Renal cortex interstitium (tissue), 11 donors: ENCODE measurements at regions not wholly inside any gene's neighbourhood (a gene's known extent, or its start where the extent isn't known, plus 50 kb on each side); places are given as distances from the start of the nearest gene placed in this dataset.
"Not testable (repeated sequence)": the region's sequence is repeated elsewhere in the genome, so short reads cannot be mapped to it uniquely, and the experiment has no call there.

Source experiments
- DNase-seq, 11 donors: peaks; one replicate each; pipeline ENCODE4 v3.0.0-alpha.2; 2013; ENCODE audit warnings: low read depth in 9 of 11, low spot score in 4 of 11; ENCODE audit errors: extremely low read depth in 1 of 11

DNA sequence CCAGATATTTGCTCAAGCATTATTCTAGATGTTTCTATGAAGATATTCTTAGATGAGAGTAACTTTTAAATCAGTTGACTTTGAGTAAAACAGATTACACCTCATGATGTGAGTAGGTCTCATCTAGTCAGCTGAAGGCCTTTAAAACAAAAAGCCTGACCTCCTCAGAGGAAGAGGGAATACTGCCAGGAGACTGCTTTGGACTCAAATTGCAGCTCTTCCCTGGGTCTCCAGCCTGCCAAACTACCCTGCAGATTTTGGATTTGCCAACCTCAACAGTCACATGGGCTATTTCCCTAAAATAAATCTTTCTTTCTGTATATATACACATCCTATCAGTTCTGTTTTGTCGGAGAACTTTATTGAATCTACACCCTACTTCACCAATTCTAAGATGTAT is 182.5 kb upstream of the TENT5A start:
- no peak for DNase-seq

DNA sequence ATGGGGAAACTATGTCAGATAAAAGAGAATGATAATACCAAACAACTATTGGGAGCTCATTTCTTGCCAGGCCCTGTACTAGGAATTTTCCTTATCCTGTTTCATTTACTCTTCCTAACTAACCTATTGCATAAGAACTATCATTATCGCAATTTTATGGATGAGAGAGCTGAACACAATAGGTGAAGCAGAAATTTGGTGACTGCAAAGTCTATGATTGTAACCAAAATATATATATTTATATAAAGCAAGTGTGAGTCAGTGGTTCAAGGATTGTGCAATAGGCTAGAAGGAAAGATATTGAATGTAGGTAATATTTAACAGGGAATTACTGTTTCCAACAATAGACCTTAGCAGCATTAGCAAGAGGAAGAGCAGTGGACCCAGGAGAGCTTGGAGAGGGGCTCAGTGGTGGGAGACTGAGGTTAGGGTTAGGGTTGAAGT is 181.1 kb upstream of the TENT5A start:
- DNase-seq = no peak

DNA sequence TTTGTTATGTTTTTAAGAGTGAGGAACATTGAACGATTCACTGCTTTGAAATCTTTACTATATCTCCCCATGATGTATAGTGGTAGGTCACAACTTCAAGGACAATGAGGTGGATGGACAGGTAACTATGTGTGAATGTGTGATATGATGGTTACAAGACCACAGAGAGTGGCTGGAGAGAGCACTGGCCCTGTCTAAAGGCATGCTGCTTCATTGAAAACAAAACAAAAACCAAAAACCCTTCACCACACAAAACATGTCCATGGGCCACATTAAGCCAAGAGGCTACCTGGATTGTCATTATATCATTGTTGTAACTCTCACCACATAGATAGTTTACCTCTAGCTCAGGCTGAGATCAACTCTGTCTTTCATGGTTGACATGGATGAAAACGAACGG is 180.6 kb upstream of the TENT5A start:
- no peak for DNase-seq

DNA sequence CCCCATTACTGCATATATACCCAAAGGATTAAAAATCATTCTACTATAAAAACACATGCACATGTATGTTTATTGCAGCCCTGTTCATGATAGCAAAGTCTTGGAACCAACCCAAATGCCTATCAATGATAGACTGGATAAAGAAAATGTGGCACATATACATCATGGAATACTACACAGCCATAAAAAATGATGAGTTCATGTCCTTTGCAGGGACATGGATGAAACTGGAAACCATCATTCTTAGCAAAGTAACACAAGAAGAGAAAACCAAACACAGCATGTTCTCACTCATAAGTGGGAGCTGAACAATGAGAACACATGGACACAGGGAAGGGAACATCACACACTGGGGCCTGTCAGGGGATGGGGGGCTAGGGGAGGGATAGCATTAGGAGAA is 180.0 kb upstream of the TENT5A start:
- not testable (repeated sequence) for DNase-seq

GRCh38 chr6:81929828-81930227 is 177.3 kb upstream of the TENT5A start:
- no peak for DNase-seq

DNA sequence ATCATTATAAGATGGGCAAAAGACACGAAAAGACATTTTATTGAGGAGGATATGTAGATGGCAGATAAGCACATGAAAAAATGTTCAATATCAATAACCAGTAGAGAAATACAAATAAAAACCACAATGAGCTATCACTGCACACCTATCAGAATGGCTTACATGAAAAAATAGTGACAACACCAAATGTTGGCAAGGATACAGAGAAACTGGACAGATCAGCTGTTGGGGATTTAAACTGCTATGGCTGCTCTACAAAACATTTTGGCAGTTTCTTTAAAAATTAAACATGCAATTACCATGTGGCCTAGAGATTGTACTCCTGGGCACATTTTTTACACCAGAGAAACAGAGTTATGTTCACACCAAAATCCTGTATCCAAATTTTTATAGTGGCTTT is 172.7 kb upstream of the TENT5A start:
- no peak for DNase-seq

DNA sequence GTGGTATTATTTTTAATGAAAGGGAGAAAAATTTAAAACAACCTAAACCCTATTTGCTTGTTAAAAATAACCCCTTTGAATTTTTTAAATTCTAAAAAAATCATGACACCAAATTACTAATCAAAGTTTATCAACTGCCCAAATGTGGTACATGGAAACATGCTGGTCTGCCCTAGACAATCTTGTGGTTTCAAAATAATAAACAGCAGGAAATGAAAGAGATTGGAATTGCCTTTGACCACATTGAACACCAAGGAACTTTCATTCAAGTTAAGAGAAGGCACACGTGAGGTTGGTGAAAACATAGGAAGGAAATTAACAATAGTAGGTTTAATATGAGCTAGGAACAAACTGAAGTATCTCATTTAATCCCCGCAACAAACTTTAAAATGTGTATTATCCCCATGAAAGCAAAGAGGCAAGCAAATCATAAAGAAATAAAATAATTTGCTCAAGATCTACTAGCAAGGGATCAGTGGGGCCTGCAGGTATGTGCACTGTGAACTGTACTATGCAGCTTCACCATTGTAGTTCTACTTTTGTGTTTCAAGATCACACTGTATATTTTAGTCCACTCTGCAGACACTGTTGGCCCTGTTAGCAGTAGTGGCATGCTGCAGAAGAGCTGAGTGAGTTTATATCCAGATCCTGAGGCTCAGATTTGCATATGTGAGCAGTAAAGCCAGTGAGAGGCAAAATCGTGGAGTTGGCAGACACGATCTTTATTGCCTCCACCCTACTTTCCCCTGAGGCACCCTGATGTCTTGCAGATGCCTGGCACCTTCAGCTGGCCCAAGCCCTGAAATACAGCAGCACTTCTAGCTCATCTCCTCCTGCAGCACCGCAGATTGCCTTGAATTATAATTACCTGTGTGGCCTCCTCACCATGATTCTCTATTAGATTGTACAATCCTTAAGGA is 157.8 kb upstream of the TENT5A start:
- no peak for DNase-seq

- no peak for DNase-seq
Measured at GRCh38 chr6:81909162-81909561, 156.7 kb upstream of the TENT5A start.

- no peak for DNase-seq
Measured at GRCh38 chr6:81906709-81907204, 154.3 kb upstream of the TENT5A start.

- DNase-seq = no peak
Measured at GRCh38 chr6:81906041-81906440, 153.6 kb upstream of the TENT5A start.

GRCh38 chr6:81901551-81901966 is 149.1 kb upstream of the TENT5A start:
- DNase-seq = peak in 7 of 11 donors; percentile 9 to 24 (median 16)

GRCh38 chr6:81900616-81901015 is 148.1 kb upstream of the TENT5A start:
- DNase-seq = no peak

GRCh38 chr6:81897793-81898192 is 145.3 kb upstream of the TENT5A start:
- no peak for DNase-seq

- no peak for DNase-seq
Measured at GRCh38 chr6:81896525-81897503, 144.3 kb upstream of the TENT5A start.

DNA sequence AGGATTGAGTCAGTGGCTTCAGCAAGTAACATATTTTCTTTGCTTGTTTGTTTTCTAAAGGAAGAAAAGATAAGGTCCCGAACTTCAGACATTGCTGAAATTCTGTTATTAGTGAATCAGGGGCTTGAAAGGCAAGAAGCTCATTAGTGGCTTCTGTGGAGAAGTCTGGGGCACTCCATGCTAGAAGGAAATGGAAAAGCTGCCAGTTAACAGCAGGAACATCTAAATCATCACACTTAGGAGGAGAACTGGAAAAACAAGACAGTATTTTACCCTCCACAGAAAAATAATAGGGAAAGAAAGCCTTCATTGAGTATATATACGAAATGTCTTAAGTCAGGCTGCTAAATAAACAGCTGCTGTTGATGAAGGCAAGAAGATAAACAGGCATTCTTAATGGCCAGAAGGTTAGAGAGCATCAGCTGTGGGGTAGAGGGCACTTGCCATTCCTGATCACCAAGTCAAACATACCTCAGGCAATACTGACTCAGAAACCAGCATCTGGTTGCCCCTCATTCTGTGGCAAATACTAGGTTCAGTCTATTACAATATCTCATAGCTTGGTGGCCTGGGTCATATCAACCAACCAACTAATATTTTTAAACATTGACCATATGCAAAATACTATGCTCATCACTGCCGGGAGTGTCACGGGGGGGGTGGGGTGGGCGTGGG is 143.2 kb upstream of the TENT5A start:
- peak in 2 of 11 donors; percentile 7 for DNase-seq

DNA sequence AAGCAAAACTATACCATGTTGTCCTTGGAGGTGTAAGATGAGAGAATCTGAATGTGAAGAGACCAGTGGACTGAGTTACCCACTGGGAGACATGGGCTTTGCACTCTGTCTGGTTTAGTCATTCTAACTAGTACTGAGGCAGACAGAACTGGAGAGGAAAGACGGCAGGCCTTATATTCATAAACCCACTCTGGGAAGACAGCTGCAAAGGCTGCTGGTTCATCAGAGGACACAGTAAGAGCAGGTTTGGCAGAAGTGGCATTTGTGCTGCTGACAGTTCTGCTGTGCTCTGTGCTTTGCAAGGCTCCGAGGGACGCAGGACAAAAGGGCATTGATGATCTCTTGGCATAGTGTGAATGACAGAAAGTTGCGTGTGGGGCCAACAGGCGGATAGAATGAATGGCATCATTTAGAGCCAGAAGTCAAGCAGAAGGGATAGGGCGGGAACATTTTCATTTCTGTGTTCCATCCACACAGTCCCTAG is 142.3 kb upstream of the TENT5A start:
- DNase-seq = no peak

DNA sequence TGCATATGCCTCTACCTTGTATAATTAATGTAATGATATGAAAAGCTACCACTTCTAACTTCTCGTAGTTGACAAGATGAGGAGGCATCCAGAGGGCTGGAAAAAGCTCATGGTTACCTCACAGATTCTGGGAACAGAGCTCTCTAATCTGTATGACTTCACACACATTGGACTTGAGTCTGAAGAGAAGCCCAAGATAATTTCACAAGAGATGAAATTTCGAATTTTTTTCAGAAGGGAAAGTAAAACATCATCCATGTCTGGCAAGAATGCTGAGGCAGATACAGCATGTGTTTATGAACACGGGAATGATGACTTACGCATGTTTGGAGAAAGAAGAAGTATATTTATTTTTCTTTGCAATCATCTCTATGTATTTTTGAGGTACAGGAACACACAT is 141.8 kb upstream of the TENT5A start:
- no peak for DNase-seq

GRCh38 chr6:81892891-81893290 is 140.4 kb upstream of the TENT5A start:
- DNase-seq = no peak

DNA sequence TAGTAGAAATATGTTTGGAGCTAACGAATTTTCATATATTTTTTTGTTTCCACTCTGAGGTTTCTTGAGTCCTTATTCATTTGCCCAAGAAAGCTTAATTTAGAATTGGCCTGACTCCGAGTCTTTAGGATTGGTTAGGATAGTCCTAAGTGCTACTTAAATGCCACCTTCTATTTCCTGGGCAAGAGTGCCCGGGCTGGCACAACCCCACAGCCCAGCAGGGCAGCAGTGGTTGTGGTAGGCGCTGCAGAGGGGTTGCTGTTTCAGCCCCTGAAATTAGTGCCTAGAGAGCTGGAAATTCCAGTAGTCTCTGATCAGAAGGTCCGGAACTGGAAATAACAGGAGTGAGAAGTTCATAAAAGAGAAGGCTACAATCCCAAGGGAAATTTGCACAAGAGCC is 139.4 kb upstream of the TENT5A start:
- DNase-seq = no peak
